OCI-LY7 (cell line): ENCODE measurements at regions not wholly inside any gene's neighbourhood (a gene's known extent, or its start where the extent isn't known, plus 50 kb on each side); places are given as distances from the start of the nearest gene placed in this dataset.
"Not testable (repeated sequence)": the region's sequence is repeated elsewhere in the genome, so short reads cannot be mapped to it uniquely, and the experiment has no call there.

Experiments
- EZH2phosphoT487 ChIP-seq: fragments of 200-600 bp; sonication (generic); IDR thresholded peaks from 2 replicates; pipeline ENCODE4 v1.6.1; 2018; ENCODE audit warnings: low read depth, borderline replicate concordance, mild to moderate bottlenecking, mixed run types, antibody characterized with exemption, low read length, moderate library complexity, mixed read lengths
- TF ChIP-seq, protein P1 (sequence below): fragments of 200-600 bp; sonication (generic); conservative IDR thresholded peaks from 2 replicates; pipeline ENCODE4 v1.5.1; 2014; ENCODE audit warnings: mild to moderate bottlenecking, antibody characterized with exemption, low read length, moderate library complexity, mixed read lengths

DNA sequence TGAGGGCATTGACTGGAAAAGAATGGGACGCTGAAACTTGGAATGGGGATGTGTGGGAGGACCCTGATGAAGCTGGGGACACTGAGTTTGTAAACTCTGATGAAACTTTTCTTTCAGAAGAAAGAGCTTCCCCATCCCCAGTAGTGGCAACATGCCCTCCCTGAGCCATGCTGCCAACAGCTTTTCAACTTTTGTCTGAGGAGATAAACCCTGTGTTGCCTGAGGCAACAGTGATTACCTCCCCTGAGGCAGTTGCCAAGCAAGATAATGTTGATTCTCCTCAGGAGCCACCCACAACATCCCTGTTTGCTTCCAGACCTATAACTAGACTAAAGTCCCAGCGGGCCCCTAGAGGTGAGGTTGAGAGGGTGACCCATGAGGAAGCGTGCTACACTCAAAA, 134.2 kb upstream of the DAB1 start:
- TF ChIP-seq, protein P1, sequence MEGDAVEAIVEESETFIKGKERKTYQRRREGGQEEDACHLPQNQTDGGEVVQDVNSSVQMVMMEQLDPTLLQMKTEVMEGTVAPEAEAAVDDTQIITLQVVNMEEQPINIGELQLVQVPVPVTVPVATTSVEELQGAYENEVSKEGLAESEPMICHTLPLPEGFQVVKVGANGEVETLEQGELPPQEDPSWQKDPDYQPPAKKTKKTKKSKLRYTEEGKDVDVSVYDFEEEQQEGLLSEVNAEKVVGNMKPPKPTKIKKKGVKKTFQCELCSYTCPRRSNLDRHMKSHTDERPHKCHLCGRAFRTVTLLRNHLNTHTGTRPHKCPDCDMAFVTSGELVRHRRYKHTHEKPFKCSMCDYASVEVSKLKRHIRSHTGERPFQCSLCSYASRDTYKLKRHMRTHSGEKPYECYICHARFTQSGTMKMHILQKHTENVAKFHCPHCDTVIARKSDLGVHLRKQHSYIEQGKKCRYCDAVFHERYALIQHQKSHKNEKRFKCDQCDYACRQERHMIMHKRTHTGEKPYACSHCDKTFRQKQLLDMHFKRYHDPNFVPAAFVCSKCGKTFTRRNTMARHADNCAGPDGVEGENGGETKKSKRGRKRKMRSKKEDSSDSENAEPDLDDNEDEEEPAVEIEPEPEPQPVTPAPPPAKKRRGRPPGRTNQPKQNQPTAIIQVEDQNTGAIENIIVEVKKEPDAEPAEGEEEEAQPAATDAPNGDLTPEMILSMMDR, result not testable (repeated sequence)
- TF ChIP-seq EZH2phosphoT487, result not testable (repeated sequence)
